ENCODE measurements at regions not wholly inside any gene's neighbourhood (a gene's known extent, or its start where the extent isn't known, plus 50 kb on each side); places are given as distances from the start of the nearest gene placed in this dataset.

GRCh38 chr12:65712260-65713004, 111.9 kb upstream of the HMGA2 start:
- WGBS (ENCODE audit: insufficient coverage, low coverage, low lambda C conversion rate, missing lambda C conversion rate): 71% methylated on average over 5 of the region's 5 CpGs
- no peaks in the 10 kb centered on the region for H3K4me1 ChIP-seq
- H3K36me3 ChIP-seq: no peaks in the 10 kb centered on the region
- intact Hi-C loops (cut with DNase I): no loop called here
- no peak for DNase-seq
- no peaks in the 10 kb centered on the region for H3K27me3 ChIP-seq
- no peak overlapping the region for H3K4me3 ChIP-seq
- H3K9me3 ChIP-seq: no peaks in the 10 kb centered on the region
- no peak for ATAC-seq
- TF ChIP-seq CTCF (IDR thresholded peaks at IDR 0.05) (no peak), POLR2A (IDR thresholded peaks at IDR 0.05) (no peak)
- H3K27ac ChIP-seq: no peak overlapping the region

- ATAC-seq (no peak), DNase-seq (no peak)
- Histone ChIP-seq H3K4me1 (no peaks in the 10 kb centered on the region), H3K4me3 (no peak overlapping the region), H3K36me3 (no peaks in the 10 kb centered on the region), H3K27ac (no peak overlapping the region), H3K27me3 (no peaks in the 10 kb centered on the region), H3K9me3 (no peaks in the 10 kb centered on the region)
- TF ChIP-seq CTCF (IDR thresholded peaks at IDR 0.05): no peak
- TF ChIP-seq POLR2A (IDR thresholded peaks at IDR 0.05): no peak
- 59% methylated on average over 5 of the region's 5 CpGs for WGBS (ENCODE audit: insufficient coverage, low coverage, low lambda C conversion rate, missing lambda C conversion rate)
- intact Hi-C loops (cut with DNase I): no loop called here
Measured at GRCh38 chr12:65715961-65716360, 108.3 kb upstream of the HMGA2 start.

- H3K4me3 ChIP-seq: no peak overlapping the region
- ATAC-seq (no peak), DNase-seq (no peak)
- intact Hi-C loops (cut with DNase I): no loop called here
- H3K27ac ChIP-seq: no peak overlapping the region
- 63% methylated on average over 15 of the region's 15 CpGs for WGBS (ENCODE audit: insufficient coverage, low coverage, low lambda C conversion rate, missing lambda C conversion rate)
- H3K4me1 ChIP-seq: no peaks in the 10 kb centered on the region
- no peaks in the 10 kb centered on the region for H3K36me3 ChIP-seq
- H3K9me3 ChIP-seq: no peaks in the 10 kb centered on the region
- H3K27me3 ChIP-seq: no peaks in the 10 kb centered on the region
- TF ChIP-seq CTCF (IDR thresholded peaks at IDR 0.05) (no peak), POLR2A (IDR thresholded peaks at IDR 0.05) (no peak)
Measured at GRCh38 chr12:65720136-65721130, 103.8 kb upstream of the HMGA2 start.

GRCh38 chr12:65721541-65722190, 102.6 kb upstream of the HMGA2 start:
- DNase-seq: no peak
- Histone ChIP-seq H3K36me3 (no peaks in the 10 kb centered on the region), H3K27me3 (no peaks in the 10 kb centered on the region), H3K9me3 (no peaks in the 10 kb centered on the region), H3K4me3 (no peak overlapping the region), H3K27ac (no peak overlapping the region), H3K4me1 (no peaks in the 10 kb centered on the region)
- no peak for TF ChIP-seq CTCF (IDR thresholded peaks at IDR 0.05)
- TF ChIP-seq POLR2A (IDR thresholded peaks at IDR 0.05): no peak
- intact Hi-C loops (cut with DNase I): no loop called here
- WGBS (ENCODE audit: insufficient coverage, low coverage, low lambda C conversion rate, missing lambda C conversion rate): 83% methylated on average over 3 of the region's 3 CpGs
- ATAC-seq: no peak
